Mesenchymal stem cell (in vitro differentiated cells and primary cell): ENCODE measurements at regions not wholly inside any gene's neighbourhood (a gene's known extent, or its start where the extent isn't known, plus 50 kb on each side); places are given as distances from the start of the nearest gene placed in this dataset.

Experiments
- DNase-seq: peaks from one replicate; pipeline ENCODE4 v3.0.0-alpha.2; 2013
- H2AFZ ChIP-seq: one replicate; pipeline ENCODE4 v1.6.1; 2013; ENCODE audit warnings: low read depth, mild to moderate bottlenecking, control low read depth, inconsistent platforms, low read length, moderate library complexity
- H2AK5ac ChIP-seq: 2 replicates; pipeline ENCODE4 v1.6.1; 2013; ENCODE audit warnings: low read length, moderate library complexity, mild to moderate bottlenecking, inconsistent platforms; ENCODE audit not compliant: severe bottlenecking
- H2BK120ac ChIP-seq: one replicate; pipeline ENCODE4 v1.6.1; 2013; ENCODE audit warnings: low read depth, mild to moderate bottlenecking, inconsistent platforms, low read length, moderate library complexity
- H2BK12ac ChIP-seq, 2 experiments: one replicate each; pipeline ENCODE4 v1.6.1; 2013; ENCODE audit warnings: inconsistent platforms in 2 of 2, low read length in 2 of 2, mild to moderate bottlenecking in 2 of 2, moderate library complexity in 2 of 2, control low read depth in 1 of 2
- H2BK15ac ChIP-seq: one replicate; pipeline ENCODE4 v1.6.1; 2013; ENCODE audit warnings: mild to moderate bottlenecking, low read depth, inconsistent platforms; ENCODE audit not compliant: poor library complexity, severe bottlenecking
- H2BK5ac ChIP-seq: 2 replicates; pipeline ENCODE4 v1.6.1; 2013; ENCODE audit warnings: low read depth, mild to moderate bottlenecking, low read length, control low read depth, inconsistent platforms; ENCODE audit not compliant: poor library complexity, severe bottlenecking
- H3K14ac ChIP-seq, 2 experiments: one replicate each; pipeline ENCODE4 v1.6.1; 2013; ENCODE audit warnings: inconsistent platforms in 2 of 2, low read length in 2 of 2, control low read depth in 1 of 2, mild to moderate bottlenecking in 1 of 2, moderate library complexity in 1 of 2
- H3K18ac ChIP-seq, 2 experiments: one replicate each; pipeline ENCODE4 v1.6.1; 2013; ENCODE audit warnings: inconsistent platforms in 2 of 2, low read length in 2 of 2, control low read depth in 1 of 2, low read depth in 1 of 2, mild to moderate bottlenecking in 1 of 2
- H3K23ac ChIP-seq, 2 experiments: one replicate each; pipeline ENCODE4 v1.6.1; 2013; ENCODE audit warnings: inconsistent platforms in 2 of 2, low read length in 2 of 2, mild to moderate bottlenecking in 2 of 2, moderate library complexity in 2 of 2, control low read depth in 1 of 2
- H3K27ac ChIP-seq: 2 replicates; pipeline ENCODE4 v1.5.1; 2013; ENCODE audit warnings: mild to moderate bottlenecking, moderate library complexity, low read length, control low read depth, inconsistent platforms; ENCODE audit not compliant: poor library complexity, severe bottlenecking
- H3K27me3 ChIP-seq, 2 experiments: 2 replicates each; pipeline versions ENCODE4 v1.6.1 to v1.7.0; 2013; ENCODE audit warnings: low read length in 2 of 2, mild to moderate bottlenecking in 2 of 2, moderate library complexity in 2 of 2, control low read depth in 1 of 2, inconsistent platforms in 1 of 2; ENCODE audit not compliant: control insufficient read depth in 1 of 2, insufficient read depth in 1 of 2
- H3K36me3 ChIP-seq, 2 experiments: 2 replicates each; pipeline versions ENCODE4 v1.6.1 to v1.7.0; 2013; ENCODE audit warnings: low read length in 2 of 2, control low read depth in 1 of 2, inconsistent platforms in 1 of 2, low read depth in 1 of 2, mild to moderate bottlenecking in 1 of 2; ENCODE audit not compliant: insufficient read depth in 2 of 2, control insufficient read depth in 1 of 2
- H3K4ac ChIP-seq, 2 experiments: one replicate each; pipeline ENCODE4 v1.6.1; 2013; ENCODE audit warnings: inconsistent platforms in 2 of 2, low read length in 2 of 2, mild to moderate bottlenecking in 2 of 2, moderate library complexity in 2 of 2, control low read depth in 1 of 2, low read depth in 1 of 2
- H3K4me1 ChIP-seq: 2 replicates; pipeline ENCODE4 v1.6.1; 2013; ENCODE audit warnings: low read depth, low read length, control low read depth; ENCODE audit not compliant: control insufficient read depth, insufficient read depth
- H3K4me2 ChIP-seq: 2 replicates; pipeline ENCODE4 v1.6.1; 2013; ENCODE audit warnings: low read length, mild to moderate bottlenecking, inconsistent platforms; ENCODE audit not compliant: poor library complexity, severe bottlenecking
- H3K4me3 ChIP-seq, 2 experiments: 2 replicates each; pipeline versions ENCODE4 v1.5.1 to v1.7.0; 2013; ENCODE audit warnings: low read length in 2 of 2, mild to moderate bottlenecking in 2 of 2, control low read depth in 1 of 2, low read depth in 1 of 2; ENCODE audit not compliant: insufficient read depth in 1 of 2
- H3K79me1 ChIP-seq: replicated peaks from 2 replicates; pipeline ENCODE4 v1.6.1; 2013; ENCODE audit warnings: mild to moderate bottlenecking, control low read depth, low read length, inconsistent platforms; ENCODE audit not compliant: poor library complexity, severe bottlenecking
- H3K9ac ChIP-seq: 2 replicates; pipeline ENCODE4 v1.7.0; 2013; ENCODE audit warnings: mild to moderate bottlenecking, low read length, moderate library complexity
- H3K9me3 ChIP-seq: 2 replicates; pipeline ENCODE4 v1.7.0; 2013; ENCODE audit warnings: mild to moderate bottlenecking, low read length; ENCODE audit not compliant: control insufficient read depth
- H4K8ac ChIP-seq: one replicate; pipeline ENCODE4 v1.6.1; 2013; ENCODE audit warnings: inconsistent platforms, mild to moderate bottlenecking, low read length, moderate library complexity
- H4K91ac ChIP-seq: one replicate; pipeline ENCODE4 v1.6.1; 2013; ENCODE audit warnings: mild to moderate bottlenecking, low read length, inconsistent platforms
- WGBS: methylation state at CpG from one replicate; pipeline ENCODE4 v1.1.7; 2013; ENCODE audit warnings: mixed read lengths; 5-methylcytosine and 5-hydroxymethylcytosine counted together

GRCh38 chr12:111123390-111123789 is 203.0 kb upstream of the MYL2 start:
- no peak overlapping the region for H2AFZ ChIP-seq
- H4K91ac ChIP-seq = no peak overlapping the region
- H3K36me3 ChIP-seq = no peaks in the 10 kb centered on the region
- H3K9me3 ChIP-seq = no peaks in the 10 kb centered on the region
- no peaks in the 10 kb centered on the region for H3K4me1 ChIP-seq
- WGBS = 73% methylated on average over 6 of the region's 6 CpGs
- no peak overlapping the region for H3K23ac ChIP-seq
- no peak overlapping the region for H3K9ac ChIP-seq
- H4K8ac ChIP-seq = no peak overlapping the region
- no peak overlapping the region for H3K27ac ChIP-seq
- no peak overlapping the region for H2BK12ac ChIP-seq
- H2BK5ac ChIP-seq = no peak overlapping the region
- H3K27me3 ChIP-seq = peaks cover 0 to 24% of the 10 kb centered on the region in 2 experiments
- no peak overlapping the region for H3K4me3 ChIP-seq
- no peak overlapping the region for H2BK15ac ChIP-seq
- H3K4me2 ChIP-seq = no peak overlapping the region
- H2AK5ac ChIP-seq = no peak overlapping the region
- H2BK120ac ChIP-seq = no peak overlapping the region
- H3K4ac ChIP-seq = no peak overlapping the region
- no peaks in the 10 kb centered on the region for H3K79me1 ChIP-seq
- no peak overlapping the region for H3K14ac ChIP-seq
- no peak overlapping the region for H3K18ac ChIP-seq
- no peak for DNase-seq

- H2BK12ac ChIP-seq = no peak overlapping the region
- H2BK15ac ChIP-seq = no peak overlapping the region
- no peak overlapping the region for H3K9ac ChIP-seq
- no peak for DNase-seq
- H4K8ac ChIP-seq = no peak overlapping the region
- H3K79me1 ChIP-seq = no peaks in the 10 kb centered on the region
- no peak overlapping the region for H2BK120ac ChIP-seq
- H3K14ac ChIP-seq = no peak overlapping the region
- no peak overlapping the region for H2AFZ ChIP-seq
- no peak overlapping the region for H3K4me2 ChIP-seq
- H3K18ac ChIP-seq = no peak overlapping the region
- no peak overlapping the region for H3K27ac ChIP-seq
- H3K4me1 ChIP-seq = no peaks in the 10 kb centered on the region
- H2AK5ac ChIP-seq = no peak overlapping the region
- 58% methylated on average over 6 of the region's 7 CpGs for WGBS
- H3K9me3 ChIP-seq = no peaks in the 10 kb centered on the region
- H3K4ac ChIP-seq = no peak overlapping the region
- H3K4me3 ChIP-seq = no peak overlapping the region
- no peak overlapping the region for H4K91ac ChIP-seq
- H3K27me3 ChIP-seq = peaks cover 4 to 24% of the 10 kb centered on the region in 2 experiments
- no peak overlapping the region for H2BK5ac ChIP-seq
- no peak overlapping the region for H3K23ac ChIP-seq
- no peaks in the 10 kb centered on the region for H3K36me3 ChIP-seq
Observed at GRCh38 chr12:111122458-111122878, 202.1 kb upstream of the MYL2 start.

GRCh38 chr12:111121840-111122239 is 201.5 kb upstream of the MYL2 start:
- DNase-seq = no peak
- Histone ChIP-seq H3K27ac (no peak overlapping the region), H3K14ac (no peak overlapping the region)

GRCh38 chr12:111120578-111120977 is 200.2 kb upstream of the MYL2 start:
- Histone ChIP-seq H3K4me1 (no peaks in the 10 kb centered on the region), H3K79me1 (no peaks in the 10 kb centered on the region), H2BK120ac (no peak overlapping the region), H3K9me3 (no peaks in the 10 kb centered on the region), H2BK12ac (no peak overlapping the region), H2BK5ac (no peak overlapping the region), H2BK15ac (no peak overlapping the region), H3K23ac (no peak overlapping the region), H2AFZ (no peak overlapping the region), H3K36me3 (no peaks in the 10 kb centered on the region), H4K8ac (no peak overlapping the region), H3K4me3 (no peak overlapping the region), H3K4ac (no peak overlapping the region), H4K91ac (no peak overlapping the region), H3K14ac (no peak overlapping the region), H3K9ac (no peak overlapping the region), H3K18ac (no peak overlapping the region), H3K27me3 (peaks cover 9 to 24% of the 10 kb centered on the region in 2 experiments), H3K27ac (no peak overlapping the region), H2AK5ac (no peak overlapping the region), H3K4me2 (no peak overlapping the region)
- 81% methylated on average over 5 of the region's 5 CpGs for WGBS
- DNase-seq = no peak

More at GRCh38 chr12:111121840-111122239, 201.5 kb upstream of the MYL2 start:
- no peak overlapping the region for H2AFZ ChIP-seq
- no peaks in the 10 kb centered on the region for H3K79me1 ChIP-seq
- no peak overlapping the region for H2BK120ac ChIP-seq
- no peak overlapping the region for H3K9ac ChIP-seq
- no peak overlapping the region for H2AK5ac ChIP-seq
- H2BK15ac ChIP-seq = no peak overlapping the region
- no peaks in the 10 kb centered on the region for H3K4me1 ChIP-seq
- WGBS = 84% methylated on average over 5 of the region's 6 CpGs
- H3K36me3 ChIP-seq = no peaks in the 10 kb centered on the region
- no peaks in the 10 kb centered on the region for H3K9me3 ChIP-seq
- no peak overlapping the region for H3K4me3 ChIP-seq
- no peak overlapping the region for H3K4me2 ChIP-seq
- H4K8ac ChIP-seq = no peak overlapping the region
- H4K91ac ChIP-seq = no peak overlapping the region
- no peak overlapping the region for H3K18ac ChIP-seq
- no peak overlapping the region for H3K23ac ChIP-seq
- H2BK5ac ChIP-seq = no peak overlapping the region
- no peak overlapping the region for H3K4ac ChIP-seq
- no peak overlapping the region for H2BK12ac ChIP-seq
- peaks cover 9 to 24% of the 10 kb centered on the region in 2 experiments for H3K27me3 ChIP-seq
